HCT116 (cell line): ENCODE measurements at regions not wholly inside any gene's neighbourhood (a gene's known extent, or its start where the extent isn't known, plus 50 kb on each side); places are given as distances from the start of the nearest gene placed in this dataset.

Source experiments
- ATAC-seq: fragments of 200-7000 bp; cut with Tn5 transposase; 2 replicates; pipeline ENCODE4 v1.9.1; 2020; ENCODE audit warnings: mild to moderate bottlenecking, moderate library complexity
- BruUV-seq: library from RNA; stranded (reverse); fragments of 400-500 nt; replicated peaks from 2 replicates; lab custom pipeline; 2021; lab: Mats Ljungman, UMichigan
- CTCF ChIA-PET: fragments of 300-600 bp; sonication (Branson Sonifier 250); formaldehyde crosslinking; loops from one replicate; lab custom pipeline; 2021; ENCODE audit warnings: antibody characterized with exemption; lab: Charles Lee
- POLR2A ChIA-PET: fragments of 300-600, 350-600 bp; sonication (Branson Sonifier 250); formaldehyde crosslinking; loops from one replicate; lab custom pipeline; 2021; ENCODE audit warnings: antibody characterized with exemption; lab: Charles Lee
- RAD21 ChIA-PET, 2 experiments: fragments of 300-600 bp; sonication (Branson Sonifier 250); formaldehyde crosslinking; loops; one replicate each; lab custom pipeline; 2023; ENCODE audit warnings: low total read pairs in 2 of 2; ENCODE audit not compliant: uncharacterized antibody in 2 of 2, unreplicated experiment in 2 of 2, low non-redundant PET in 1 of 2; lab: Charles Lee
- DNase-seq: peaks from one replicate; pipeline ENCODE4 v3.0.0-alpha.2; 2010; ENCODE audit warnings: low read depth, low spot score
- H2AFZ ChIP-seq: fragments of 200-600 bp; shearing (Covaris generic), sonication (generic); 2 replicates; pipeline ENCODE4 v1.6.1; 2017; ENCODE audit warnings: low read depth, mixed run types, mixed read lengths, antibody characterized with exemption, low read length; ENCODE audit not compliant: poor library complexity, severe bottlenecking
- H3K27ac ChIP-seq: 2 replicates; pipeline ENCODE4 v1.5.1; 2012; ENCODE audit warnings: low read depth, low read length
- H3K27me3 ChIP-seq: fragments of 200-600 bp; sonication (generic); 2 replicates; pipeline ENCODE4 v1.6.1; 2016; ENCODE audit warnings: mixed run types, low read length, mixed read lengths; ENCODE audit not compliant: insufficient read depth
- H3K36me3 ChIP-seq, 2 experiments: fragments of 200-500 bp in 1 of 2; fragments of 200-600 bp in 1 of 2; sonication (Bioruptor generic) in 1 of 2; sonication (generic) in 1 of 2; 2 replicates each; pipeline versions ENCODE4 v1.5.1 to v1.6.1; 2014 to 2016; ENCODE audit warnings: low read length in 2 of 2, inconsistent platforms in 1 of 2, mixed read lengths in 1 of 2, mixed run types in 1 of 2; ENCODE audit not compliant: insufficient read depth in 2 of 2, control insufficient read depth in 1 of 2
- H3K4me1 ChIP-seq, 2 experiments: fragments of 200-600 bp in 1 of 2; sonication (generic) in 1 of 2; 2 replicates each; pipeline versions ENCODE4 v1.5.1 to v1.6.1; 2012 to 2017; ENCODE audit warnings: low read length in 2 of 2, inconsistent platforms in 1 of 2, mild to moderate bottlenecking in 1 of 2, mixed read lengths in 1 of 2, mixed run types in 1 of 2, moderate library complexity in 1 of 2; ENCODE audit not compliant: insufficient read depth in 2 of 2, control insufficient read depth in 1 of 2
- H3K4me2 ChIP-seq: fragments of 200-600 bp; sonication (generic); 2 replicates; pipeline ENCODE4 v1.6.1; 2017; ENCODE audit warnings: mixed run types, low read length, mixed read lengths
- H3K4me3 ChIP-seq, 2 experiments: fragments of 200-600 bp in 1 of 2; sonication (generic) in 1 of 2; replicated peaks in 1 of 2; 2 replicates each; pipeline ENCODE4 v1.5.1; 2011 to 2016; ENCODE audit warnings: low read length in 2 of 2, control low read depth in 1 of 2, low read depth in 1 of 2, mild to moderate bottlenecking in 1 of 2, mixed read lengths in 1 of 2, mixed run types in 1 of 2
- H3K79me2 ChIP-seq: fragments of 200-600 bp; sonication (generic); 2 replicates; pipeline ENCODE4 v1.6.1; 2017; ENCODE audit warnings: mild to moderate bottlenecking, mixed run types, low read length, moderate library complexity, mixed read lengths; ENCODE audit not compliant: insufficient read depth
- H3K9ac ChIP-seq: fragments of 200-600 bp; sonication (generic); 2 replicates; pipeline ENCODE4 v1.6.1; 2016; ENCODE audit warnings: low read length, mixed read lengths
- H3K9me2 ChIP-seq: fragments of 200-600 bp; sonication (generic), shearing (Covaris generic); 2 replicates; pipeline ENCODE4 v1.6.1; 2017; ENCODE audit warnings: mixed run types, mild to moderate bottlenecking, moderate library complexity; ENCODE audit not compliant: insufficient read depth
- H3K9me3 ChIP-seq, 2 experiments: fragments of 200-500 bp in 1 of 2; fragments of 200-600 bp in 1 of 2; sonication (Bioruptor generic) in 1 of 2; sonication (generic) in 1 of 2; 2 replicates each; pipeline ENCODE4 v1.6.1; 2014 to 2017; ENCODE audit warnings: low read length in 2 of 2, mixed read lengths in 2 of 2, inconsistent platforms in 1 of 2, low read depth in 1 of 2, mild to moderate bottlenecking in 1 of 2, mixed run types in 1 of 2, moderate library complexity in 1 of 2; ENCODE audit not compliant: control insufficient read depth in 1 of 2, insufficient read depth in 1 of 2
- H4K20me1 ChIP-seq: fragments of 200-600 bp; sonication (generic), shearing (Covaris generic); 2 replicates; pipeline ENCODE4 v1.6.1; 2017; ENCODE audit warnings: mixed run types, mild to moderate bottlenecking, moderate library complexity; ENCODE audit not compliant: insufficient read depth
- ELF1 ChIP-seq: IDR thresholded peaks from 2 replicates; pipeline ENCODE4 v1.6.1; 2012; ENCODE audit warnings: low read depth, borderline replicate concordance
- JUND ChIP-seq: IDR thresholded peaks from 2 replicates; pipeline ENCODE4 v1.6.1; 2012
- SIN3A ChIP-seq: IDR thresholded peaks from 2 replicates; pipeline ENCODE4 v1.6.1; 2012; ENCODE audit warnings: low read depth
- SP1 ChIP-seq: IDR thresholded peaks from 2 replicates; pipeline ENCODE4 v1.6.1; 2012; ENCODE audit warnings: low read depth
- YY1 ChIP-seq: IDR thresholded peaks from 2 replicates; pipeline ENCODE4 v1.6.1; 2011; ENCODE audit warnings: low read length, low read depth, moderate library complexity, mild to moderate bottlenecking; ENCODE audit not compliant: insufficient replicate concordance; ENCODE audit errors: extremely low read depth
- ZFX ChIP-seq: fragments of 450-650 bp; IDR thresholded peaks from 2 replicates; pipeline ENCODE4 v1.6.1; 2017
- intact Hi-C: fragments of 100-400 bp; cut with micrococcal nuclease; formaldehyde crosslinking; loops from 2 replicates; pipeline ENCODE4 v1.10.0; 2022
- TF ChIP-seq, protein P1 (sequence below): IDR thresholded peaks from 2 replicates; pipeline ENCODE4 v1.6.1; 2012
- TF ChIP-seq, protein P2 (sequence below): IDR thresholded peaks from 2 replicates; pipeline ENCODE4 v1.6.1; 2011; ENCODE audit warnings: mild to moderate bottlenecking, low read length, moderate library complexity; ENCODE audit not compliant: insufficient replicate concordance; ENCODE audit errors: extremely low read depth
- TF ChIP-seq, protein P3 (sequence below): IDR thresholded peaks from 2 replicates; pipeline ENCODE4 v1.6.1; 2012

DNA sequence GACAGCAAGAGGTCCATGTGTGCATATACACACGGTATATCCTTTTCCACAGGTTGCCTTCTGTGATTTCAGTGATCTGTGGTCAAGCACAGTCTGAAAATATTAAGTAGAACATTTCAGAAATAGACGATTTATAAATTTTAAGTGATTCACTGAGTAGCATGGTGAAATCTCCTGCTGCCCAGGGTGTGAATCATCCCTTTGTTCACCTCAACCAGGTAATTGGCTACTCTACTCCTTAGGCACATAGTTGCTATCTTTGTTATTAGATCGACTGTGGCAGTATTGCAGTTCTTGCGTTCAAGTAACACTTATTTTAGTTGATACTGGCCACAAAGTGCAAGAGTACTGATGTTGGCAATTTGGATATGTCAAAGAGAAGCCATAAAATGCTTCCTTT, 1421.7 kb downstream of the GRIK2 start:
- H2AFZ ChIP-seq = no peak overlapping the region
- no peaks in the 10 kb centered on the region for H3K9me3 ChIP-seq
- ChIA-PET POLR2A (no interaction called here), CTCF (no interaction called here)
- H3K27ac ChIP-seq = no peak overlapping the region
- H3K4me3 ChIP-seq = no peak overlapping the region
- no peak for TF ChIP-seq ZFX
- TF ChIP-seq SP1 = no peak
- TF ChIP-seq, protein P1, sequence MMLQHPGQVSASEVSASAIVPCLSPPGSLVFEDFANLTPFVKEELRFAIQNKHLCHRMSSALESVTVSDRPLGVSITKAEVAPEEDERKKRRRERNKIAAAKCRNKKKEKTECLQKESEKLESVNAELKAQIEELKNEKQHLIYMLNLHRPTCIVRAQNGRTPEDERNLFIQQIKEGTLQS = no peak
- TF ChIP-seq SIN3A = no peak
- no peak for TF ChIP-seq YY1
- no peak for TF ChIP-seq JUND
- TF ChIP-seq, protein P2, sequence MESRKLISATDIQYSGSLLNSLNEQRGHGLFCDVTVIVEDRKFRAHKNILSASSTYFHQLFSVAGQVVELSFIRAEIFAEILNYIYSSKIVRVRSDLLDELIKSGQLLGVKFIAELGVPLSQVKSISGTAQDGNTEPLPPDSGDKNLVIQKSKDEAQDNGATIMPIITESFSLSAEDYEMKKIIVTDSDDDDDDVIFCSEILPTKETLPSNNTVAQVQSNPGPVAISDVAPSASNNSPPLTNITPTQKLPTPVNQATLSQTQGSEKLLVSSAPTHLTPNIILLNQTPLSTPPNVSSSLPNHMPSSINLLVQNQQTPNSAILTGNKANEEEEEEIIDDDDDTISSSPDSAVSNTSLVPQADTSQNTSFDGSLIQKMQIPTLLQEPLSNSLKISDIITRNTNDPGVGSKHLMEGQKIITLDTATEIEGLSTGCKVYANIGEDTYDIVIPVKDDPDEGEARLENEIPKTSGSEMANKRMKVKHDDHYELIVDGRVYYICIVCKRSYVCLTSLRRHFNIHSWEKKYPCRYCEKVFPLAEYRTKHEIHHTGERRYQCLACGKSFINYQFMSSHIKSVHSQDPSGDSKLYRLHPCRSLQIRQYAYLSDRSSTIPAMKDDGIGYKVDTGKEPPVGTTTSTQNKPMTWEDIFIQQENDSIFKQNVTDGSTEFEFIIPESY = no peak
- no peak for TF ChIP-seq ELF1
- TF ChIP-seq, protein P3, sequence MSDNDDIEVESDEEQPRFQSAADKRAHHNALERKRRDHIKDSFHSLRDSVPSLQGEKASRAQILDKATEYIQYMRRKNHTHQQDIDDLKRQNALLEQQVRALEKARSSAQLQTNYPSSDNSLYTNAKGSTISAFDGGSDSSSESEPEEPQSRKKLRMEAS = no peak
- TF ChIP-seq, all 23 proteins: peak for 0
- H3K4me1 ChIP-seq = peaks cover 0 to 5% of the 10 kb centered on the region in 2 experiments; a peak in 1 of 4 replicates
- H3K79me2 ChIP-seq = no peaks in the 10 kb centered on the region
- BruUV-seq = no TSS peak
- no peak overlapping the region for H3K4me2 ChIP-seq
- H4K20me1 ChIP-seq = no peaks in the 10 kb centered on the region
- H3K36me3 ChIP-seq = no peaks in the 10 kb centered on the region
- no peaks in the 10 kb centered on the region for H3K27me3 ChIP-seq
- intact Hi-C loops = no loop called here
- DNase-seq = no peak
- H3K9ac ChIP-seq = no peak overlapping the region
- RAD21 ChIA-PET = no interaction called here
- no peak for ATAC-seq
- H3K9me2 ChIP-seq = no peaks in the 10 kb centered on the region
